ENCODE measurements at regions not wholly inside any gene's neighbourhood (a gene's known extent, or its start where the extent isn't known, plus 50 kb on each side); places are given as distances from the start of the nearest gene placed in this dataset.
"Not testable (repeated sequence)": the region's sequence is repeated elsewhere in the genome, so short reads cannot be mapped to it uniquely, and the experiment has no call there.

GRCh38 chr14:58920230-58920629 lies 268.2 kb upstream of the DAAM1 start:
- POLR2A ChIA-PET = no interaction called here
- H3K36me3 ChIP-seq (ENCODE audit: control insufficient read depth, insufficient read depth, low read length) = no peaks in the 10 kb centered on the region
- Mint-ChIP-seq H3K4me1 (ENCODE audit: low read depth, unreplicated experiment) (no peaks in the 10 kb centered on the region), H3K4me3 (ENCODE audit: unreplicated experiment) (no peak overlapping the region), H3K36me3 (ENCODE audit: insufficient read depth, unreplicated experiment) (no peaks in the 10 kb centered on the region), H3K27ac (ENCODE audit: unreplicated experiment) (no peak overlapping the region), H3K27me3 (ENCODE audit: insufficient read depth, unreplicated experiment) (peaks cover 7% of the 10 kb centered on the region), H3K9me3 (ENCODE audit: unreplicated experiment) (no peaks in the 10 kb centered on the region)
- H3K27me3 ChIP-seq (replicated peaks; ENCODE audit: control insufficient read depth, insufficient read depth, low read length) = no peaks in the 10 kb centered on the region
- BruUV-seq (replicated peaks) = no TSS peak
- intact Hi-C loops (cut with micrococcal nuclease; ENCODE audit: unreplicated experiment) = no loop called here
- TF ChIP-seq CTCF (IDR thresholded peaks at IDR 0.05; ENCODE audit: insufficient read depth in 1 of 2, low read depth in 1 of 2, low read length in 1 of 2, severe bottlenecking in 1 of 2, unreplicated experiment in 1 of 2) = no peak
- CTCF ChIA-PET = no interaction called here
- H3K9me3 ChIP-seq = no peaks in the 10 kb centered on the region
- no peak for DNase-seq
- H3K4me1 ChIP-seq = no peaks in the 10 kb centered on the region
- no peak overlapping the region for H3K4me3 ChIP-seq (ENCODE audit: low read depth, low read length)

GRCh38 chr14:58922201-58922940 lies 266.1 kb upstream of the DAAM1 start:
- H3K36me3 ChIP-seq (ENCODE audit: control insufficient read depth, insufficient read depth, low read length); H3K27me3 ChIP-seq (replicated peaks; ENCODE audit: control insufficient read depth, insufficient read depth, low read length); intact Hi-C loops (cut with micrococcal nuclease; ENCODE audit: unreplicated experiment); H3K4me3 Mint-ChIP-seq (ENCODE audit: unreplicated experiment); DNase-seq; H3K9me3 Mint-ChIP-seq (ENCODE audit: unreplicated experiment); H3K27ac Mint-ChIP-seq (ENCODE audit: unreplicated experiment); H3K9me3 ChIP-seq; BruUV-seq (replicated peaks); H3K4me1 ChIP-seq; H3K4me1 Mint-ChIP-seq (ENCODE audit: low read depth, unreplicated experiment); CTCF ChIA-PET; H3K36me3 Mint-ChIP-seq (ENCODE audit: insufficient read depth, unreplicated experiment); H3K4me3 ChIP-seq (ENCODE audit: low read depth, low read length); POLR2A ChIA-PET: not testable (repeated sequence)
- H3K27me3 Mint-ChIP-seq (ENCODE audit: insufficient read depth, unreplicated experiment) = peaks cover 12% of the 10 kb centered on the region

- Mint-ChIP-seq H3K4me1 (ENCODE audit: low read depth, unreplicated experiment) (no peaks in the 10 kb centered on the region), H3K27ac (ENCODE audit: unreplicated experiment) (no peak overlapping the region), H3K27me3 (ENCODE audit: insufficient read depth, unreplicated experiment) (peaks cover 12% of the 10 kb centered on the region), H3K36me3 (ENCODE audit: insufficient read depth, unreplicated experiment) (no peaks in the 10 kb centered on the region), H3K4me3 (ENCODE audit: unreplicated experiment) (no peak overlapping the region), H3K9me3 (ENCODE audit: unreplicated experiment) (no peaks in the 10 kb centered on the region)
- intact Hi-C loops (cut with micrococcal nuclease; ENCODE audit: unreplicated experiment) = no loop called here
- BruUV-seq (replicated peaks) = no TSS peak
- H3K27me3 ChIP-seq (replicated peaks; ENCODE audit: control insufficient read depth, insufficient read depth, low read length) = no peaks in the 10 kb centered on the region
- no peak for TF ChIP-seq CTCF (IDR thresholded peaks at IDR 0.05; ENCODE audit: insufficient read depth in 1 of 2, low read depth in 1 of 2, low read length in 1 of 2, severe bottlenecking in 1 of 2, unreplicated experiment in 1 of 2)
- no peaks in the 10 kb centered on the region for H3K9me3 ChIP-seq
- CTCF ChIA-PET = no interaction called here
- no peaks in the 10 kb centered on the region for H3K4me1 ChIP-seq
- no peak for DNase-seq
- no peak overlapping the region for H3K4me3 ChIP-seq (ENCODE audit: low read depth, low read length)
- POLR2A ChIA-PET = no interaction called here
- H3K36me3 ChIP-seq (ENCODE audit: control insufficient read depth, insufficient read depth, low read length) = no peaks in the 10 kb centered on the region
Observed at GRCh38 chr14:58923751-58924405, 264.6 kb upstream of the DAAM1 start.
